SK-N-SH (cell line): ENCODE measurements at regions not wholly inside any gene's neighbourhood (a gene's known extent, or its start where the extent isn't known, plus 50 kb on each side); places are given as distances from the start of the nearest gene placed in this dataset.
"Not testable (repeated sequence)": the region's sequence is repeated elsewhere in the genome, so short reads cannot be mapped to it uniquely, and the experiment has no call there.

Source experiments
- CTCF ChIA-PET: fragments of 300-600, 350-600 bp; formaldehyde crosslinking; extraction: SDS; loops from one replicate; lab custom pipeline; 2021; lab: Yijun Ruan, JAX
- POLR2A ChIA-PET: fragments of 350-600 bp; sonication (Branson Sonifier 250); formaldehyde crosslinking; extraction: SDS; loops from one replicate; lab custom pipeline; 2020; ENCODE audit warnings: antibody characterized with exemption, inconsistent platforms; lab: Yijun Ruan, JAX
- DNase-seq: peaks from one replicate; pipeline ENCODE4 v3.0.0; 2012
- H2AFZ ChIP-seq: fragments of 200-600 bp; sonication (generic); 2 replicates; pipeline ENCODE4 v1.8.1; 2016; ENCODE audit warnings: antibody characterized with exemption, mild to moderate bottlenecking, low read depth
- H3F3A ChIP-seq: fragments of 200-600 bp; sonication (generic); replicated peaks from 2 replicates; pipeline ENCODE3; 2016; ENCODE audit warnings: antibody characterized with exemption, mild to moderate bottlenecking; ENCODE audit not compliant: insufficient read depth
- H3K27ac ChIP-seq, 2 experiments: fragments of 200-500 bp in 1 of 2; fragments of 200-600 bp in 1 of 2; sonication (Bioruptor generic) in 1 of 2; sonication (generic), shearing (Covaris generic) in 1 of 2; 2 replicates each; pipeline versions ENCODE4 v1.5.1 to v1.6.1; 2014 to 2016; ENCODE audit warnings: low read depth in 2 of 2, inconsistent platforms in 1 of 2, low read length in 1 of 2, mild to moderate bottlenecking in 1 of 2, mixed read lengths in 1 of 2
- H3K27me3 ChIP-seq: fragments of 200-600 bp; sonication (generic), shearing (Covaris generic); 2 replicates; pipeline ENCODE4 v1.6.1; 2016; ENCODE audit warnings: mixed run types; ENCODE audit not compliant: insufficient read depth
- H3K36me3 ChIP-seq, 2 experiments: fragments of 200-500 bp in 1 of 2; fragments of 200-600 bp in 1 of 2; sonication (Bioruptor generic) in 1 of 2; sonication (generic) in 1 of 2; replicated peaks in 1 of 2; 2 replicates each; pipeline versions ENCODE3 to v1.5.1; 2014 to 2016; ENCODE audit warnings: low read length in 1 of 2, mild to moderate bottlenecking in 1 of 2; ENCODE audit not compliant: insufficient read depth in 2 of 2, control insufficient read depth in 1 of 2
- H3K4me1 ChIP-seq, 2 experiments: fragments of 200-500 bp in 1 of 2; fragments of 200-600 bp in 1 of 2; sonication (Bioruptor generic) in 1 of 2; sonication (generic), shearing (Covaris generic) in 1 of 2; 2 replicates each; pipeline versions ENCODE4 v1.5.1 to v1.6.1; 2014 to 2016; ENCODE audit warnings: low read depth in 1 of 2, low read length in 1 of 2, mixed run types in 1 of 2; ENCODE audit not compliant: insufficient read depth in 2 of 2, control insufficient read depth in 1 of 2
- H3K4me2 ChIP-seq: fragments of 200-600 bp; sonication (generic), shearing (Covaris generic); 2 replicates; pipeline ENCODE4 v1.6.1; 2017; ENCODE audit warnings: mixed run types
- H3K4me3 ChIP-seq, 2 experiments: fragments of 200-500 bp in 1 of 2; fragments of 200-600 bp in 1 of 2; sonication (Bioruptor generic) in 1 of 2; sonication (generic), shearing (Covaris generic) in 1 of 2; 2 replicates each; pipeline versions ENCODE4 v1.5.1 to v1.8.1; 2014 to 2016; ENCODE audit warnings: low read depth in 2 of 2, inconsistent platforms in 1 of 2, low read length in 1 of 2, mild to moderate bottlenecking in 1 of 2, mixed read lengths in 1 of 2, moderate library complexity in 1 of 2
- H3K79me2 ChIP-seq: fragments of 200-600 bp; sonication (generic); 2 replicates; pipeline ENCODE4 v1.8.1; 2017; ENCODE audit warnings: mild to moderate bottlenecking; ENCODE audit not compliant: insufficient read depth
- H3K9ac ChIP-seq: fragments of 200-600 bp; sonication (generic); 2 replicates; pipeline ENCODE4 v1.6.1; 2017; ENCODE audit warnings: mixed run types
- H3K9me2 ChIP-seq: fragments of 200-600 bp; sonication (generic); 2 replicates; pipeline ENCODE4 v1.6.1; 2017; ENCODE audit warnings: mixed run types
- H3K9me3 ChIP-seq: fragments of 200-600 bp; sonication (generic); 2 replicates; pipeline ENCODE4 v1.6.1; 2017; ENCODE audit warnings: mixed run types, mild to moderate bottlenecking, moderate library complexity
- H4K20me1 ChIP-seq: fragments of 200-600 bp; sonication (generic); 2 replicates; pipeline ENCODE4 v1.6.1; 2017; ENCODE audit warnings: mild to moderate bottlenecking, mixed run types; ENCODE audit not compliant: insufficient read depth
- EP300 ChIP-seq, 2 experiments: IDR thresholded peaks; 2 replicates each; pipeline versions ENCODE4 v1.4.0 to v1.6.1; 2012; ENCODE audit warnings: borderline replicate concordance in 1 of 2, low read depth in 1 of 2, low read length in 1 of 2
- EZH2phosphoT487 ChIP-seq: fragments of 200-600 bp; sonication (generic); IDR thresholded peaks from 2 replicates; pipeline ENCODE4 v1.6.1; 2017; ENCODE audit warnings: low read depth, mixed run types, mild to moderate bottlenecking, antibody characterized with exemption, moderate library complexity, borderline replicate concordance
- GABPA ChIP-seq: IDR thresholded peaks from 2 replicates; pipeline ENCODE4 v1.4.0; 2012; ENCODE audit warnings: low read depth, mild to moderate bottlenecking
- GATA2 ChIP-seq: sonication (generic); formaldehyde crosslinking; IDR thresholded peaks from 2 replicates; pipeline ENCODE4 v1.5.0; 2020; ENCODE audit warnings: mild to moderate bottlenecking, missing genetic modification reagents
- MEF2A ChIP-seq: IDR thresholded peaks from 2 replicates; pipeline ENCODE4 v1.4.0; 2012; ENCODE audit warnings: low read depth, borderline replicate concordance
- NFIC ChIP-seq: IDR thresholded peaks from 2 replicates; pipeline ENCODE4 v1.4.0; 2012; ENCODE audit warnings: borderline replicate concordance
- RAD21 ChIP-seq: IDR thresholded peaks from 2 replicates; pipeline ENCODE4 v1.6.1; 2012; ENCODE audit warnings: mild to moderate bottlenecking, low read length
- RCOR1 ChIP-seq: fragments of 150-350 bp; IDR thresholded peaks from 2 replicates; pipeline ENCODE4 v1.6.1; 2017; ENCODE audit warnings: antibody characterized with exemption, low read length
- REST ChIP-seq: IDR thresholded peaks from 2 replicates; pipeline ENCODE4 v1.6.1; 2012; ENCODE audit warnings: mild to moderate bottlenecking, low read depth, low read length, moderate library complexity
- RFX5 ChIP-seq: IDR thresholded peaks from 2 replicates; pipeline ENCODE4 v1.6.1; 2012; ENCODE audit warnings: mild to moderate bottlenecking, improper control_type of control experiment, low read length
- TCF12 ChIP-seq: IDR thresholded peaks from 2 replicates; pipeline ENCODE4 v1.4.0; 2012
- ZBTB33 ChIP-seq: IDR thresholded peaks from 2 replicates; pipeline ENCODE4 v1.4.0; 2012; ENCODE audit warnings: low read depth, borderline replicate concordance
- WGBS: methylation state at CpG from one replicate; pipeline ENCODE4 v1.1.6; 2017; ENCODE audit warnings: low lambda C conversion rate; 5-methylcytosine and 5-hydroxymethylcytosine counted together

DNA sequence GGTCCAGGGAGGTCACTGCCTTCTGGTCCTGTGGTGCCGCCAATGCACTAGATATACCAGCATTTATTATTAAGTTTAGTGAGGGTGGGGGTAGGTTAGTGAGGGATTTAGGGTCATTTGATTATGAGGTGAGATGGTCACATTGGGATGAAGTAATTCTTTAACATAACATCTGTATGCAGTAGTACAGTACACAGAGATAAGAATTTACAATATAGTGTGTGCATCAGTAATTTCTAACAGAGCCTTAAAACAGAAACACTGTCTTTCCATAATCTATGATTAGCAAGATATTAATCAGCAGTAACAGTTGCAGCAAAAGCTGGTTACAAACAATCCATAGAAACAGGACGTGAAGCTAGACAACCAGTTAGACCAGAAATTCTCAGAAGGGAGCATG lies 318.4 kb downstream of the COL11A1 start:
- POLR2A ChIA-PET, H3K27me3 ChIP-seq: not testable (repeated sequence)
- TF ChIP-seq EP300 (IDR thresholded peaks at IDR 0.05; ENCODE audit: borderline replicate concordance in 1 of 2, low read depth in 1 of 2, low read length in 1 of 2) = peak in 1 of 2 experiments; percentile 50; a peak in 1 of 4 replicates
- peak; percentile 57 for TF ChIP-seq GATA2 (CRISPR knock-in tag)
- 0 out of 2 replicates have a peak, but pooled peaks have one; percentile 31 for TF ChIP-seq RCOR1

DNA sequence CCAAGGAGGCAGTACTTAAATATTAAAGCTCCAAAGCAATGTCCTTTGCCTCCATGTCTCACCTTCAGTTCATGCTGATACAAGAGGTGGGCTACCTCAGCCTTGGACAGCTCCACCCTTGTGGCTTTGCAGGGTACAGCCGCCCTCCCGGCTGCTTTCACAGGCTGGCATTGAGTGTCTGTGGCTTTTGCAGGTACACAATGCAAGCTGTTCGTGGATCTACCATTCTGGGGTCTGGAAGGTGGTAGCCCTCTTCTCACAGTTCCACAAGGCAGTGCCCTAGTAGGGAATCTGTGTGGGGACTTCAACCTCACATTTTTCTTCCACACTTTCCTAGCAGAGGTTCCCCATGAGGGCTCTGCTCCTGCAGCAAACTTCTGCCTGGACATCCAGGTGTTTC lies 324.8 kb downstream of the COL11A1 start:
- Histone ChIP-seq H3K9me2 (no peaks in the 10 kb centered on the region), H3K27me3 (no peaks in the 10 kb centered on the region), H3K9ac (no peak overlapping the region), H4K20me1 (no peaks in the 10 kb centered on the region), H3K4me3 (no peak overlapping the region), H3K27ac (no peak overlapping the region), H3K36me3 (no peaks in the 10 kb centered on the region), H3F3A (no peaks in the 10 kb centered on the region), H3K4me1 (no peaks in the 10 kb centered on the region), H2AFZ (no peak overlapping the region), H3K4me2 (no peak overlapping the region), H3K79me2 (no peaks in the 10 kb centered on the region), H3K9me3 (no peaks in the 10 kb centered on the region)
- ChIA-PET POLR2A (no interaction called here), CTCF (no interaction called here)
- 62% methylated on average over 3 of the region's 3 CpGs for WGBS
- DNase-seq = no peak
- TF ChIP-seq TCF12 = no peak
- no peak for TF ChIP-seq GATA2 (CRISPR knock-in tag)
- TF ChIP-seq RFX5 = no peak
- TF ChIP-seq MEF2A = no peak
- no peak for TF ChIP-seq EZH2phosphoT487
- no peak for TF ChIP-seq REST
- no peak for TF ChIP-seq GABPA
- TF ChIP-seq NFIC = no peak
- no peak for TF ChIP-seq RAD21
- TF ChIP-seq ZBTB33 = no peak

More for the DNA sequence above, 318.4 kb downstream of the COL11A1 start:
- H3F3A ChIP-seq, H3K36me3 ChIP-seq, H3K9me2 ChIP-seq, H3K4me1 ChIP-seq, H3K9me3 ChIP-seq, H2AFZ ChIP-seq, H3K4me3 ChIP-seq, H3K79me2 ChIP-seq, H3K9ac ChIP-seq, H4K20me1 ChIP-seq, H3K4me2 ChIP-seq, DNase-seq: not testable (repeated sequence)
- CTCF ChIA-PET = interaction anchor here (0.8 to 1.3 kb wide), 7 partner anchors 13 to 1270 kb away, joined by 3 read pairs; partner anchors contain the start of gene OLFM3
- WGBS = 55% methylated on average over 2 of the region's 2 CpGs
- peak overlapping the region in 1 of 2 experiments; percentile 71; a peak in 2 of 4 replicates for H3K27ac ChIP-seq
